H1 (cell line): ENCODE measurements at regions not wholly inside any gene's neighbourhood (a gene's known extent, or its start where the extent isn't known, plus 50 kb on each side); places are given as distances from the start of the nearest gene placed in this dataset.

Experiments used
- CTCF ChIP-seq, 3 experiments: IDR thresholded peaks; 1 replicate in 2 of 3; 2 replicates in 1 of 3; pipeline versions ENCODE4 v1.5.1 to v1.6.1; 2011; ENCODE audit warnings: low read length in 3 of 3, mild to moderate bottlenecking in 3 of 3, inconsistent platforms in 2 of 3, low read depth in 1 of 3, moderate library complexity in 1 of 3; ENCODE audit not compliant: insufficient read depth in 1 of 3; ENCODE audit errors: control extremely low read depth in 1 of 3
- EZH2 ChIP-seq: fragments of 200-600 bp; sonication (generic); IDR thresholded peaks from 2 replicates; pipeline ENCODE4 v1.7.1; 2012; ENCODE audit warnings: low read depth, mild to moderate bottlenecking, moderate library complexity, low read length, inconsistent platforms; ENCODE audit not compliant: severe bottlenecking
- POLR2A ChIP-seq, 2 experiments: IDR thresholded peaks; 1 replicate in 1 of 2; 2 replicates in 1 of 2; pipeline ENCODE4 v1.6.1; 2011; ENCODE audit warnings: low read depth in 2 of 2, low read length in 2 of 2, mild to moderate bottlenecking in 2 of 2; ENCODE audit errors: control extremely low read depth in 1 of 2
- POLR2AphosphoS5 ChIP-seq: IDR thresholded peaks from 2 replicates; pipeline ENCODE4 v1.6.1; 2011; ENCODE audit warnings: low read depth, low read length
- RBBP5 ChIP-seq: IDR thresholded peaks from 2 replicates; pipeline ENCODE4 v1.7.1; 2012; ENCODE audit warnings: low read depth, mild to moderate bottlenecking, inconsistent platforms, low read length, moderate library complexity, borderline replicate concordance
- TF ChIP-seq, protein P1 (sequence below): IDR thresholded peaks from 2 replicates; pipeline ENCODE4 v1.6.1; 2011; ENCODE audit warnings: low read length, improper control_type of control experiment
- TF ChIP-seq, protein P2 (sequence below): IDR thresholded peaks from 2 replicates; pipeline ENCODE4 v1.6.1; 2011; ENCODE audit warnings: low read depth, mild to moderate bottlenecking, low read length; ENCODE audit not compliant: insufficient read depth

GRCh38 chr12:14213542-14213941 lies 151.9 kb upstream of the ATF7IP start:
- no peak for TF ChIP-seq CTCF (IDR thresholded peaks at IDR 0.05; ENCODE audit: control extremely low read depth in 1 of 3, insufficient read depth in 1 of 3, low read depth in 1 of 3, low read length in 3 of 3)
- TF ChIP-seq POLR2AphosphoS5: no peak
- TF ChIP-seq, protein P1, sequence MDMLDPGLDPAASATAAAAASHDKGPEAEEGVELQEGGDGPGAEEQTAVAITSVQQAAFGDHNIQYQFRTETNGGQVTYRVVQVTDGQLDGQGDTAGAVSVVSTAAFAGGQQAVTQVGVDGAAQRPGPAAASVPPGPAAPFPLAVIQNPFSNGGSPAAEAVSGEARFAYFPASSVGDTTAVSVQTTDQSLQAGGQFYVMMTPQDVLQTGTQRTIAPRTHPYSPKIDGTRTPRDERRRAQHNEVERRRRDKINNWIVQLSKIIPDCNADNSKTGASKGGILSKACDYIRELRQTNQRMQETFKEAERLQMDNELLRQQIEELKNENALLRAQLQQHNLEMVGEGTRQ: no peak
- TF ChIP-seq EZH2: no peak
- no peak for TF ChIP-seq POLR2A (IDR thresholded peaks at IDR 0.05; ENCODE audit: control extremely low read depth in 1 of 2, low read depth in 2 of 2, low read length in 2 of 2)
- TF ChIP-seq, protein P2, sequence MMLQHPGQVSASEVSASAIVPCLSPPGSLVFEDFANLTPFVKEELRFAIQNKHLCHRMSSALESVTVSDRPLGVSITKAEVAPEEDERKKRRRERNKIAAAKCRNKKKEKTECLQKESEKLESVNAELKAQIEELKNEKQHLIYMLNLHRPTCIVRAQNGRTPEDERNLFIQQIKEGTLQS: no peak
- no peak for TF ChIP-seq RBBP5
